ENCODE measurements at regions not wholly inside any gene's neighbourhood (a gene's known extent, or its start where the extent isn't known, plus 50 kb on each side); places are given as distances from the start of the nearest gene placed in this dataset.

GRCh38 chr3:130227540-130227939, 117.9 kb upstream of the COL6A5 start:
- TF ChIP-seq POLR2A (IDR thresholded peaks at IDR 0.05; ENCODE audit: low read depth, low read length) (no peak), CTCF (conservative IDR thresholded peaks at IDR 0.05; ENCODE audit: low read depth, low read length) (no peak), RFX5 (IDR thresholded peaks at IDR 0.05; ENCODE audit: low read depth, low read length) (no peak)
